HG03469 (cell line): ENCODE measurements at regions not wholly inside any gene's neighbourhood (a gene's known extent, or its start where the extent isn't known, plus 50 kb on each side); places are given as distances from the start of the nearest gene placed in this dataset.

Experiments
- ATAC-seq: cut with Tn5 transposase; IDR thresholded peaks from one replicate; pipeline ENCODE4 v1.9.1; 2021; ENCODE audit warnings: mild to moderate bottlenecking, moderate library complexity, moderate number of reproducible peaks; ENCODE audit not compliant: unreplicated experiment

DNA sequence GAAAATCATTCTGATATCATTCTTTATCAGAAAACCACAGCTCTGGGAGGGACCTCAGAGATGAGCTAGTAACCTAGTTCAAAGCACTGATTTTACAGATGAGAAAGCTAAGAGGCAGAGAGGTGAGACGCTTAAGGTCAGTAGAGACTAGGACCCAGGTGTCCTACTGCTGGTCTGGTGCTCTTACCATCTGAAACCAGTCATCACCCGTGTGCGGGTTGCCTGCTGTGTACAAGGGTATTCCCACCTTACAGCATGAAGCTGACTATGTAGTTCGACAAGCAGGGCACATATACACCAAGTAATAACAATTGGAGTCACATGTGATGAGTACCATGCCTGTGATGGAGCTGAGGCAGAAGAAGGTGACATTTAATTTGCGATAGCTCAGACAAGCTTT, 133.7 kb downstream of the ADAMTS15 start:
- ATAC-seq: no peak

DNA sequence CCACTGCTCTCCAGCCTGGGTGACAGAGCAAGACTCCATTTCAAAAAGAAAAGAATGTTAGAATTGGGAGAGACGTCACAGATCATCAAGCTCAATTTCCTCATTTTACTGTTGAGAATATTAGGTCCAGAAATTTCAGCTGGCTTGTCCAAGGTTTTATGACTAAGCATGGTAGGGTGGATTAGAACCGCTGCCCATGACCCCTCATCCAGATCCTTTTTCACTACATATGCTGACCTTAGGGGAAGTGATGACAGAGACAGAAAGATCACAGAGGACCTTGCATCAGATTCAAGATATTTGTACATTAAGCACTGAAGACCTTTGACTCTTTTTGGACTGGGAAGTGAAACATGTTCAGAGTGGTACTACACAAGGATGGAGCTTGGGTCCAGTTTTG, 134.5 kb downstream of the ADAMTS15 start:
- ATAC-seq: no peak

DNA sequence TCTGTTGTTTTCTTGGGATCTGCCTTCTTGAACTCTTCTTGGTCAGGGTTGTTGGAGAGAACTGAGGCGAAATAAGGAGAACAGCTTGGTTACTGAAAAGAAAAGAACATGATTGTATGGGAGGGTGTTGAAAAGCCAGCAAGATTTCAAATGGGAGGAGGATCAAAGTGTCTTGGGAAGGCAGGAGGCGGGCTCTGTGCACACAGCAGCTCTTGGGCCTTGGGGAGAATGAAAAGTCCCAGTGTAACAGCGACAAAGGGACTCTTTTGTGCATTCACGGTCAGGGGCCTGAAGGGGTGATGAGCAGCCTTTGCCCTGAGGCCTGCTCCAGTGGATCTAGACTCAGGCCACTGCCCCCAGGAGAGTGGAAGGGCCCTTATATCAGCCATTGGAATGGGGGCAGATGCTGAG, 135.4 kb downstream of the ADAMTS15 start:
- no peak for ATAC-seq

DNA sequence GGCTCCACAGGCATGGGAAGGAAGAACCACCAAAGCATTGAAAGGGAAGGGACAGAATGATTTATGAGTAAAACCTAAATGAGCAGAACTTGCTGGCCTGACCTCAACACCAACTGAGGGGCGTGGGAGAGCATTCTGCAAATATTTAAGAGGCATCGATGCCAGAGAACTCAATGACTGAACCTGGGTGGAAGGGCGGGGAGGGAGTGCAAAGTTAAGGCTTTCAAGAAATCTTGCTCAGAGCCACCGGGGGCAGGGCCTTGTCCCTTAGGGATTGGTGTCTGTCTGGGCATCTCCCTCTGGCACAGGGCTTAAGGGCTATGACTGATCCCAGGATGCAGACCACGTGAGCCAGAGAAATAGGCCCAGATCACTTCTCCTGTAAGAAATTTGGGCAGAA, 137.1 kb downstream of the ADAMTS15 start:
- no peak for ATAC-seq

DNA sequence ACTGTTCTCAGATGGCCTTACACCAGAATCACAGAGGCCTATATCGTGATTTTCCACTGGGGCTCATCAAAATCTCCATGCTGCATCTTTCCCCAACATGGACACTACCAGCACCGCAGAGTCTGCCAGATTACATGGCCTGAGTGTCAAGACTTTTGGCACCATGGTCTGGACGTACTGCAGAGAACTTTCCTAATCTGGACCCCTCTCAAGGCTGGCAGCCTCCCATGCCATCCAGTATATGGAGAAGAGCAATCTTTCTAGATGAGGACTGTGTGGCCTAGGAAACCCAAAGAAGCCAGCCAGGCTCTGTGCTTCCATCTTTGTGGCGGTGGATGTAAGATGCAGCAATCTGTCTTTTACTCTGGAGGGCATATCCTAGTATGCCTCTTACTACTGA, 139.2 kb downstream of the ADAMTS15 start:
- ATAC-seq: no peak

DNA sequence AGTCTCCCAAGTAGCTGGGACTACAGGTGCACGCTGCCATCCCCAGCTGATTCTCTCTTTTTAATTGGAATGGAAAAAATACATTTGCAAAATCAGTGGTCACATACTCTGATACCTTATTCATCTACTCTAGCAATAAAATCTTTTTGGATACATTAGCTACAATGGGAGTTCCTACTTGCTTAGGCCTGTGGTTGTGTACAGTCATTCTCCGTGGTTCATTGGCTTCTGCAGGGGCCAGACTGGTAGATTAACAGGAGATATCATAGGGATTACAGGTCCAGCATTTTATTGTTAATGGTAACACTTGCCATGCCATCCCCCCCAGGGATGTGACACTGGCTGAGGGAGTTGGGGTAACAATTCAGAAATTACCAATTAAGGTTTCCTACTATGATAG, 140.0 kb downstream of the ADAMTS15 start:
- ATAC-seq: no peak

DNA sequence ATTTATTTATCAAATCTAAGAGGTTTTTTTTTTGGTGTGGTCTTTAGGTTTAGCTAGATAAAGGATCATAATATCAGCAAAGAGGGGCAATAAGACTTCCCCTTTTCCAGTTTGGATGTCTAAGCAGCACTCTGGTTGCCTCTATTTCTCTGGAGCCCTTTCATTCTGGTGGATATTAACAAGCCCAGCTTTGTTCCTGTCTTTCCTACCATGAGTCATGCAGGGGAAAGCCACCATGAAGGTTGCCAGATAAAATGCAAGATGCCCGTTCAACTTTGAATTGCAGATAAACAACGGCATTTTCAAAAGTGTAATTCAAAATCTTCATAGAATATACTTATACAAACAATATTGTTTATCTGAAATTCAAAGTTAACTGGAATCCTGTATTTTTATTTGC, 143.6 kb downstream of the ADAMTS15 start:
- no peak for ATAC-seq

DNA sequence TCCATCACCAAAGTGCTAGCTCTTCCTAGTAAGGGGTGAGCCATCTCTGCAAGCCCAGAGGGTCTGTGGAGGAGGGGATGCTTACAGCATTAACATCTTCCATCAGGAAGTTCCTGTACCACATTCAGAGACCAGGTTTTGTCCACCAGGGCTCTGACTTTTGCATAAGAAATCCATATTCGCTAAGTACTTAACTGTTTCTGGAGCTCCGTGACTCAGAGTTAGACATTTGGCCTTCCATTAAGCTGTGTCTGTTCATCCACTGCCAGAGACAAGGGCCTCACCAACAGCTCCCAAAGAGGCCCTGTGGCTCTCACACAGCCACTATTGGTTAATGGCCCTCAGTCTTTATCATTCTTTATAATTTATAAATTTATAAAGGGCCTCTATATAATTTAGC, 144.6 kb downstream of the ADAMTS15 start:
- no peak for ATAC-seq

DNA sequence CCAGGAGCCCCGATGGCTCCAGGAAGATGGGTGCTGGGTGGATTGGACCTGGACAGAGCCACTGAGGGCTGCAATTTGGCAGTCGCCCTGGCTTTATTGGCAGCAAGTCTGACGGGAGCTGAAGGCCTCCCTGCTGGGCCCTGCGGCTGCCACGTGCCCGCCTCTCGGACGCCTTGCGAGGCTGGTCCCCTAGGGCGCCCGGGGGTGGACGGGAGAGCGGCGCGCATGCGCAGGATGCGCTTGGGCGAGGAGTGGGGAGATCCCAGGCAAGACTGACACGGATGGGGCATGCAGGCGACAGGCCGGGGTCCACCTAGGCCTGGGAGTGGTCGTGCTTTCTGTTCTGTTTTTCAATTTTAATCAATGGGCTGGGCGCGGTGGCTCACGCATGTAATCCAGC, 150.0 kb downstream of the ADAMTS15 start:
- ATAC-seq: no peak

DNA sequence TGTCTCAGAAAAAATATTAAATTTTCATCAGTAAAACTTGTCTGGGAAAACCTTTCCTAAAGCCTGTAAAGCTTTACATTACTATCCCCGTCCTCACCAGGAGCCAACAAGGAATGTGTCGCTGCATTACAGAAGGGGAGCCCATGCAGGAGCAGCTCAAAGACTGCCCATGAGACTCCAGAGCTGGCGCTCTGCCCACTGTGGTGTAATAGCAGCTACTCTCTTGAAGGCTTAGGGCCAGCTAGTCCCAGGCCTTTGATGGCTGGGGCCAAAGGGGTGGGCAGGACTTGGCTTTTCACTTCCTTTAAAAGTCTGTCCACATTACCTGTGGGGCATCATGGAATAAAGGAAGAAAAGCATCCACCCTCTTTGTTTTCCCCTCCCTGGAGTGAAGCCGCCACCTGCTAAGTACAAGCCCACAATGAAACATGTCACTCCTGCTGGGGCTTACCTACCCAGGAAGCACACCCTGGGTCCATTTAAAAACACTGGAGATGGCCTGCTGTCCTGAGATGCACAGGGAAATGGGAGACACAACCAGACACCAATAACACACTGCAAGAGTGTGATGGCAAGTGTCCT, 150.7 kb downstream of the ADAMTS15 start:
- ATAC-seq: no peak

DNA sequence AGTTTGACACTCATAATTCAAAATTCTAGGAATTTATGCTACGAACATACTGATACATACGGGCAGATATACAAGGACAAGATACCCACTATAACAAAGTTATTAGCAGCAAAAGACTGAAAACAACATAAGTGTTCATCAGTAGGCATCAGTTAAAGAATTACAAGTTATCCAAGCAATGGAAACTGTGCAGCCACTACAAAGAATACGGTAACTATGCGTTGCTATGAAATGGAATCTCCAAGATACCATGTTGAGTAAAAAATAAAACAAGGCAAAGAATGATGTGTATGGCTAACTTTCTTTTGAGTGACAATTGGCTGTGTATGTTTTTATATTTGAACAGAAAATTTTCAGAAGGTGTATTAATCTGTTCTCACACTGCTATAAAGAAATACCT, 151.7 kb downstream of the ADAMTS15 start:
- no peak for ATAC-seq

DNA sequence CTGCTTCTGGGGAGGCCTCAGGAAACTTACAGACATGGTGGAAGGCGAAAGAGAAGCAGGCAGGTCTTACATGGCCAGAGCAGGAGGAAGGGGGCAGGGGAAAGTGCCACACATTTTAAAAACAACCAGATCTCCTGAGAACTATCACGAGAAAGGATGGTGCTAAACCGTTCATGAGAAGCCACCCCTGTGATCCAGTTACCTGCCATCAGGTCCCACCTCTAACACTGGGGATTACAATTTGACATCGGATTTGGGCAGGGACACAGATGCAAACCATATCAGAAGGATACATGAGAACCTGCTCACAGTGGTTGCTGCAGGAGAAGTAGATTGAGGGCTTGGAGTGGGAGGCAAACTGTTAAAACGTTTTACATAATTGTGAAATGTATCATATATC, 152.2 kb downstream of the ADAMTS15 start:
- no peak for ATAC-seq

DNA sequence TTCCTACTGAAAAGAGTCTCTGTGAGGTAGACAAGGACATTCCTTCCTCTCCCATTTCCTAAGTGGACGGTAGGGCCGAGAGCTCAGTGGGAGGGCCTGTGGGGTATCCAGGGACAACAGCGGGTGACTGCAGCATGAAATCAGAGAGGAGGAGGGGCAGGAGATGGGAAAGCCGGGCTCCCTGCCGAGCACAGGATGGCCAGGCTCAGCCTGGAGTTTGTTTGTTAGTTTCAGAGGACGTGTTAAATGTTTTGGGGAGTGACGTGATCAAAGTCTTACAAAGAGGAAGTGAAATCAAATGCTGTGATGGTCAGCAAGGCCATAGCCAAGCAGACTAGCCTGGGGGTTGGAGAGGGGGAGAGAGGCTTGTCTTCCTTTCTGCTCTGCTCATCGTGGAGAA, 152.7 kb downstream of the ADAMTS15 start:
- ATAC-seq: no peak

DNA sequence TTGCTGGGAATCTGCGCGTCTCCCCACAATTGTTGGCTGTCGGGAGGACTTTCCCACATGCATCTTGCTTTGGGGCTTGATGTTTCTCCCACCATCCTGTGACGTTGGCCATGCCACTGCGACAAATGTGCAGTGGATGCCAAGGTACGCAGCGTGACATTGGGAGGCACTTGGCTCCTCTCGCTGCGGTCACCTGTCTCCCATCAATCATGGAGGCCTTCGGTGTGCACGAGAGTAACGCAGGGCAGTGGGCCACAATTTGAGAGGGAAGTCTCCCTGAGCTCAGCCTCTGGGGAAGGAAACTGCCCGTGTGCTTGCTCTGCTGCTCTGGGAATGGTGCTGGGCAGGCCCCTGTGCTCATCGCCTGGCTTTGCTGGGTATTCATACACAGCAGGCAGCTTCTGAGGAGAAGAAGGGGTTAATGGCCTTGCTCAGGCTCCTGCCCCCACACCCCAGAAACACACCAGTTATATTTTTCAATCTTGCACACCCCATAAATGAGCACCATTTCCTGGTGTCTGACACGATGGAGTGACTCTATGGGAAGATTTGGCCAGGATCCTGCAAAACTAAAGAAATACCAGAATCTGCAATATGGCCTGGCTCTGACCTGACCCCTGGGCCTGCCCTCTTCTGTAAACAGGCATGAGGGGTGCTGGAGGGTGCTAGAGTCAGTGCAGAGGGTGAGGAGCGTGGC, 153.5 kb downstream of the ADAMTS15 start:
- ATAC-seq: no peak

DNA sequence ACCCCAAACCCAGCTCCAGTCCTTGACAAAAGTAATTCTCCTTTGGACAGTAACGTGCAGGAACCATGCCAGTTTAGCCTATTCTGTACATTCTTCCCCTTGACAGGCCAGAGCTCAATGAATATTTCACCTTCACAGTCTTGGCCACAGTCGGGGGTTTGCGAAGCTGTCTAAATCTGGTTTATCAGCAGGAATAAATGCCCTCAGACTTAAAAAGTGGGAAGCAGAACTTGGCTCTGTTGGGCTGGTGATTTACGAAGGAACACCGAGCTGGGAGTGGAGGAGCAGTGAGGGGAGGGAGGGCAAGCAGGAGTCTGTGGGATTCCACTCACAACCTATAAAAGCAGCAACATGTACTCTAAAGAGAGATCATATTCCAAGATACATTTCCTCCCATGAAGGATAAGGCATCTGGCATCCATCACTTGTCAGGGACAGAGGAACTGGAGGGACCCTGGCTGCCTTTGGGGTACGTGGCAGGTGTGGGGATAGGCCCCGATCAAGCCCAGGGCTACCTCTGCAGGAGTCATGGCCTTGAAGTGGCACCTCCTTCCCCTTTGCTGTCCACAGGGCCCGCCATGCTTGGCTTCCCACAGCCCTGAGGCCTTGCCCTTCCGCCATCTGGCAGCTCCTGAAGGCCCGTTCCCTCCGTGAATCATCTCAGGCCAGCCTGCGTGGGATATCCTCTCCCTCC, 154.3 kb downstream of the ADAMTS15 start:
- ATAC-seq: no peak

DNA sequence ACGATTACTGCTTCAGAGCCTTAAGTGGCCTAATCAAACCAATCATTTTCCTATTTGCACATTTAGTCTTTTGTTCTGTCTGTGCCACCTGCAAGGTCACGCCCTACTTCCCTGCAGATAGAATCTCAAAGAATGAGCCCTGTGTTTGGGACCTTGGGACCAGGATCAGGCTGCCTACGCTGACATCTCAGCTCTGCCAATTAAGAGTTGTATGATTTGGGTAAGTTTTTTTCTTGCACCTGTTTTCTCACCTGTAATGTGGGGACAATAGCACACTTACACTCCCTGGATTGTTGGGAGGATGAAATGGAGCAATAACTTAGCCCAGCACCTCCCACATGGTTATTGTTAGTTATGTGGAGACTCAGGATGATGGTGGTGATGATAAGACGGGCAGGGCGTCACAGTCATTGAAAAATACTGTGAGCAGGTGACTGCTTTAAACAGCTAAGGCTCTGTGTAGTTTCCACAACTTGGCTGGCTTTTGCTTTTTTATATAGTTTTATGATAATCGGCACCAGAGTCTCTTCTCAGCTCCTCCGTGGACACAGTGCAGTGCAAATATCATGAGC, 155.0 kb downstream of the ADAMTS15 start:
- ATAC-seq: no peak

DNA sequence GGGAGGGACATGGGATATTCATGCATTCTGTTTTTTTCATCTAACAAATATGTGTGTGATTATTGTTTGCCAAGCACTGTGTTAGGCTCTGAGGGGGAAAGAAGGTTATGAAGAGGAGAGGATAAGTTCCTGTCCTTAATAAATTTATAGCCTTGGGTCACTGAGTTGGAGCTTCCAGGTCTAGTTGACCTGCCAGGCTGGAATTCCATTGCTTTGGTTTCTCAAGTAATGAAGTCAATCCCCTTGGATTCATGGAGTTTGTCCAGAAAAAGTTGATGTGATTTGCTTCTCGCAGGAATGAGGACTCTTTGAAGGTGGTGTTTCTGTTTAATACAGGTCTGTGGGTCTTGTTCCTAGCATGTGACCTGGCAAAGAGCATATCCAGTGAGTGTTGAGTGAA, 156.2 kb downstream of the ADAMTS15 start:
- no peak for ATAC-seq

DNA sequence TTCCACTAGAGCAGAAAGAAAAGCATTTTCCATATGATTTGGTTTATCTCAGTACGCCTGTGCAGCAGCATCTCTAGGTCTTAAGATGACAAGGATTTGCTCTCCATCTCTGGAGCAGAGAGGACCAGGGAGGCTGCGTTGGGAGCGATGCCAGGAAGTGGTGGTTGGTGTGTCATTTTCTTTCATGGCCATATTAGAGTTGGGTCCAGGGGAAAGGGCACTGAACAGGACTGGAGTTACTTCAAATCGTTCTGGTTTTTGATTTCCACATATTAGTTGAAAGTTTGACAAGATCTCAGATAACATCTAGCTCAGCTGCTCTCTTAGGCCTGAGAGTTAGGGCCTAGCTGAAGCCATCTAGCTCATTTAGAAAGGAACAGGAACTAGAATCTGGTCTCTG, 157.7 kb downstream of the ADAMTS15 start:
- no peak for ATAC-seq

DNA sequence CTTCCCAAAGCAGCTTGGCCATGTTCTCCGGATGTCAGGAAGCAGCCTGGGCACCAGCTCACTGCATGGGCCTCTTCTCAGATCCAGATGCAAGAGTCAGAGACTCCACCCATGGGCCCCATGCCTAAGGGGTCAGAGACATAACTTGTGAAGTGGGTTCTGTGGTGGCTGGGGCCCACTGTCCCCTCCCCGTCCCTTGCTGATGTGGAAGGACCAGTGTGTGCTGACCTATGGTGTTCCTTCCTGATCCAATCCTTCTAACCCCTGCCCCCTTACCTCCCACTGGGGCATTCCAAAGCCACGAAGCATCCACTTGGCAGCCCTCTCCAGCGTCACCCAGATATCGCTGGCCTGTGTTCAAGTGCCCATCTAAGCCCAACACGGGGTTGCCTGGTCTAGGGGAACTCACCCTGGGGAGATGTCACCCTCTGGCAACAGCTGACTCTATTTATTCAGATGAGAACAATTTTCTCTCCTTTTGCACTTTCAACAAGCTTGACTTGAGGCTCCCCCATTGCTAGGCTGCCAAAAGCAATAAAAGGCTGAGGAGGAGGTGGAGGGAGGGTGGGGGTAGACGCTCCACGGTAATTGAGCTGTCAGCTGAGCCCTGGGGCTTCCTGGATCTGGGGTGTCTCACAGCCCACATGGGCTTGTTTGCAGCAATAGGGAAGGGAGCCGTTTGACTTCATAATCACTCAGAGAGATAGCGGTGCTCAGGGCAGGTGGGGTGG, 158.5 kb downstream of the ADAMTS15 start:
- no peak for ATAC-seq

DNA sequence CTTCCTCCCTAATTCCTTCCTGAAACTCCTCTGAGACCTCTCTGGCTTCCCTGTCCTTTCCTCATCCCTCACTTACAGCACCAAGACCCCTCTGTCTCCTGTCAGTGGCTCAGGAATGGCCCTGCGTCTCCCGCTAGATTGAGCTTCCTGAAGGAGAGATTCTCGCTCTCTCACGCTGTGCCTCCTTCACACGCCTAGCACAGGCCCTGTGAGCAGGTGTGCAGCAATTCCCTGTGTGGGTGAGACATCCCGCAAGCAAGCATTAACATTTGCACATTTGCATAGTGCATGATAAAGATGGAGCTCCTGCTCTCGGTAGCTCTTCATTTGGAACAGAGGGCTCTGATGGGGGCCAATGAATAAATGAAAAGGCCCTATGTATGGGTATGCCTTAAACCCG, 159.8 kb downstream of the ADAMTS15 start:
- ATAC-seq: no peak
